ENCODE measurements at regions not wholly inside any gene's neighbourhood (a gene's known extent, or its start where the extent isn't known, plus 50 kb on each side); places are given as distances from the start of the nearest gene placed in this dataset.
"Not testable (repeated sequence)": the region's sequence is repeated elsewhere in the genome, so short reads cannot be mapped to it uniquely, and the experiment has no call there.

DNA sequence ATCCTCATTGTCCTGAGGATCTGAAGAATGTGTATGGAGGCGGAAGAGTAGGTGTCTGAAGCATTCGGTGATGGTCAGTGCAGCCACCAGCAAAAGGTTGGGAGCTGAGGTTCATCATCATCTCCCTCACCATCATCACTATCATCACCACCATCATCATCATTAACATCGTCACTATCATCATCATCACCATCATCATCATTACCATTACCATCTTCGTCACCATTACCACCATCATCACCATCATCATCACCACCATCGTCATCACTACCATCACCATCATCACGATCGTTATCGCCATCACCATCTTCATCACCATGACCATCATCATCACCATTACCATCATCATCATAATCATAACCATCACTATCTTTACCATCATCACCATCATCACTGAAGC, 90.8 kb upstream of the TMEM132D start:
- FAIRE-seq = no peak
- TF ChIP-seq, protein P1, sequence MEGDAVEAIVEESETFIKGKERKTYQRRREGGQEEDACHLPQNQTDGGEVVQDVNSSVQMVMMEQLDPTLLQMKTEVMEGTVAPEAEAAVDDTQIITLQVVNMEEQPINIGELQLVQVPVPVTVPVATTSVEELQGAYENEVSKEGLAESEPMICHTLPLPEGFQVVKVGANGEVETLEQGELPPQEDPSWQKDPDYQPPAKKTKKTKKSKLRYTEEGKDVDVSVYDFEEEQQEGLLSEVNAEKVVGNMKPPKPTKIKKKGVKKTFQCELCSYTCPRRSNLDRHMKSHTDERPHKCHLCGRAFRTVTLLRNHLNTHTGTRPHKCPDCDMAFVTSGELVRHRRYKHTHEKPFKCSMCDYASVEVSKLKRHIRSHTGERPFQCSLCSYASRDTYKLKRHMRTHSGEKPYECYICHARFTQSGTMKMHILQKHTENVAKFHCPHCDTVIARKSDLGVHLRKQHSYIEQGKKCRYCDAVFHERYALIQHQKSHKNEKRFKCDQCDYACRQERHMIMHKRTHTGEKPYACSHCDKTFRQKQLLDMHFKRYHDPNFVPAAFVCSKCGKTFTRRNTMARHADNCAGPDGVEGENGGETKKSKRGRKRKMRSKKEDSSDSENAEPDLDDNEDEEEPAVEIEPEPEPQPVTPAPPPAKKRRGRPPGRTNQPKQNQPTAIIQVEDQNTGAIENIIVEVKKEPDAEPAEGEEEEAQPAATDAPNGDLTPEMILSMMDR (IDR thresholded peaks at IDR 0.05) = no peak
- Histone ChIP-seq H3K36me3 (no peaks in the 10 kb centered on the region), H3K27ac (no peak overlapping the region), H3K4me1 (no peaks in the 10 kb centered on the region), H3K27me3 (peaks cover 0 to 3% (median 0%) of the 10 kb centered on the region in 4 donors), H3K4me3 (no peak overlapping the region), H3K9me3 (no peaks in the 10 kb centered on the region)
- ATAC-seq = no peak
- WGBS, 2 donors = 70 to 79% methylated on average over 8 of the region's 8 CpGs
- no peak for DNase-seq
- intact Hi-C loops (cut with DNase I) = no loop called here

DNA sequence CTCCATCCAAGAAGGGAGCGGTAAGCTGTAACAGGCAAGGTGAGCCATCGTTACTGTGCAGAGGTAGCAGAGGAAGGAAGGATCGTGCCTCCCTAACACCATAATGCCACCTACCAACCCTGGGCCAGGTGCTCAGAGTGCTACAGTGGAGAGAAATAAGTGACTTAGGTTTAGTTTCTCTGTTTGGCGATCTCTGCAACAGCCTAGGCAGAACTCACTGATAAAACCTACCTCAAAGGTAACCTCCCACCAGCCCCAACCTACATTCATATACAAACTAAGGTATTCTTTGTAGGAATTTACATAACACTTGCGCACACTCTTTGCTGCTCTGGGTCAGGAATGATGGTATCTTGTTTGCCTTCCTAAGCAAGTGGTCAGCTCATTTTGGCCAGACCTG, 93.4 kb upstream of the TMEM132D start:
- H3K27ac ChIP-seq = no peak overlapping the region
- H3K9me3 ChIP-seq = no peaks in the 10 kb centered on the region
- no peak overlapping the region for H3K4me3 ChIP-seq
- H3K27me3 ChIP-seq = peaks cover 0 to 3% (median 0%) of the 10 kb centered on the region in 4 donors
- FAIRE-seq = no peak
- 33 to 45% methylated on average over 5 of the region's 5 CpGs for WGBS, 2 donors
- H3K4me1 ChIP-seq = no peaks in the 10 kb centered on the region
- TF ChIP-seq, protein P1 (IDR thresholded peaks at IDR 0.05) = no peak
- H3K36me3 ChIP-seq = no peaks in the 10 kb centered on the region
- DNase-seq = no peak
- intact Hi-C loops (cut with DNase I) = no loop called here
- ATAC-seq = no peak

DNA sequence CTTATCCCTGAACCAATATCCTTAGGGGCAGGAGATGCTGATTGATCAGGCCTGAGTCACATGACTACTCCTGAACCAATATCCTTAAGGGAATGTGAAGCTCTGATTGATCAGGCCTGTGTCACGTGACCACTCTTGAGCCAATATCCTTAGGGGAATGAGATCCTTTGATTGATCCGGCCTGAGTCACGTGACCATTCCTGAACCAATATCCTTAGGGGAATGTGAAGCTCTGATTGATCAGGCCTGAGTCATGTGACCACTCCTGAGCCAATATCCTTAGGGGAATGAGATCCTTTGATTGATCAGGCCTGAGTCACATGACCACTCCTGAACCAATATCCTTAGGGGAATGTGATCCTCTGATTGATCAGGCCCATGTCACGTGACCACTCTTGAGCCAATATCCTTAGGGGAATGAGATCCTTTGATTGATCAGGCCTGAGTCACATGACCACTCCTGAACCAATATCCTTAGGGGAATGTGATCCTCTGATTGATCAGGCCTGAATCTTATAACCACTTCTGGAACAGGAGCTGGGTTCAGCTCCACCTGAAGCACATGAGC, 100.6 kb upstream of the TMEM132D start:
- H3K4me3 ChIP-seq; H3K9me3 ChIP-seq; H3K27me3 ChIP-seq; DNase-seq; intact Hi-C loops (cut with DNase I); H3K27ac ChIP-seq; H3K36me3 ChIP-seq; FAIRE-seq; H3K4me1 ChIP-seq; ATAC-seq: not testable (repeated sequence)
- 71 to 82% methylated on average over 4 of the region's 4 CpGs for WGBS, 2 donors

DNA sequence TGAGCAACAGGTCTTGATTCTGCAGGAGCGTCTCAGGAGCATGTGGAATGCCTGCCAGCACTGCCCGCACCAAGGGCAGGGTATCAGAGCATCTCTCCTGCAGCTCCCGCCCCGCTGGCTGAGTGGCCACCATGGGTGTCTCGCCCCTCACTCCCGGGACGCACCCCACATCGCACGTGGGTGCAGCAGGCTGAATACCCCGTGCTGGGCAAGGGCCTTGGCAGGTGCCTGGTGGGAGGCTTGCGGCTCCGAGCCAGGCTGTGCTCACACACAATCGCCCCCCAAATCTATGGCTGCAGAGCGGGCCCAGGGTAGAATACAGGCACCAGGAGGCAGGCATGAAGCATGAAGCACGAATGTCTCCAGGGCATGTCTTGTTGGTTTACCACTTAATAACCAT, 103.9 kb upstream of the TMEM132D start:
- no peak for FAIRE-seq
- intact Hi-C loops (cut with DNase I) = no loop called here

DNA sequence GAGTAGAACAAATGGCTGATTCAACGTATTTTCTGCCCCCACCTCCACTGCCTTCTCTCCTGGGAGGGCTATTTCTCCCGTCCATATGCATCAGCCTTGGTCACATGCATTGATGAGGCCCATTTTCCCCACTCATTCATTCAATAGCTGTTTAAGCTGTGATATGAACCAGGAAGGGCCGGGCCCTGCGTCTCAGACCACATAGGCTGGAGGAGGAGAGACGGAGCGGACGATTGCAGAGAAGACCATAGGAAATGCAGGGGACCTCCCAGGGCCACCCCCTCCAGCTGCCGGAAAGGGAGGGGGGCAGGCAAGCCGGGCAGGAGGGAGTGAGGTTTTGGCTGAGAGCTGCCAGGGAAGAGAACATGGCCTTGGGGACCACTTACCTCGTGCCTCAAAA, 104.4 kb upstream of the TMEM132D start:
- no peaks in the 10 kb centered on the region for H3K27me3 ChIP-seq
- H3K4me3 ChIP-seq = no peak overlapping the region
- FAIRE-seq = no peak
- ATAC-seq = no peak
- no peaks in the 10 kb centered on the region for H3K9me3 ChIP-seq
- no peak overlapping the region for H3K27ac ChIP-seq
- no peaks in the 10 kb centered on the region for H3K4me1 ChIP-seq
- TF ChIP-seq, protein P1 (IDR thresholded peaks at IDR 0.05) = no peak
- DNase-seq = no peak
- H3K36me3 ChIP-seq = no peaks in the 10 kb centered on the region
- 50 to 53% methylated on average over 10 of the region's 10 CpGs for WGBS, 2 donors
- intact Hi-C loops (cut with DNase I) = no loop called here

More for the DNA sequence above, 103.9 kb upstream of the TMEM132D start:
- H3K4me1 ChIP-seq = no peaks in the 10 kb centered on the region
- H3K4me3 ChIP-seq = no peak overlapping the region
- H3K9me3 ChIP-seq = no peaks in the 10 kb centered on the region
- DNase-seq (peak in 1 of 6 donors; percentile 47), ATAC-seq (no peak)
- no peak overlapping the region for H3K27ac ChIP-seq
- no peaks in the 10 kb centered on the region for H3K27me3 ChIP-seq
- TF ChIP-seq, protein P1 (IDR thresholded peaks at IDR 0.05) = no peak
- WGBS, 2 donors = 76 to 83% methylated on average over 15 of the region's 15 CpGs
- H3K36me3 ChIP-seq = no peaks in the 10 kb centered on the region
